ENCODE measurements at regions not wholly inside any gene's neighbourhood (a gene's known extent, or its start where the extent isn't known, plus 50 kb on each side); places are given as distances from the start of the nearest gene placed in this dataset.

DNA sequence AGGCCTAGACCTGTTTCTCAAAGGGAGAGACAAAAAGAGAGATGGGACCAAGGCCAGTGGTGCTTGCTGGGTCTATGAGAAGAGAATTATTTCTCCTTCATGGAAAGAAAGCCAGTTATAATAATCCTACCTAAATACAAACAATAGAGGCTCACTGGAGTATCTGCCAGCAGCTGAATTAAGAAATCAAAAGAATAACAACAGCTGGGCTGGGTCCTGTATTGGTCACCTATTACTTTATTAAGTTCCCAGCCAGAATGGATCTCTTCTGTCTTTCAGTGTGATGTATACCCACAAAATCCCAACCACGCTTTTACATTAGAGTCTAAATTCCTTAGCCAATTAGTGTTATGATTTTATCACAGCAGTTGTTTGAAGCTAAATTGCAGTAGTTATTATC is 297.8 kb upstream of the DACH1 start:
- Histone ChIP-seq H3K4me2 (ENCODE audit: low read depth, low read length, poor library complexity, severe bottlenecking) (no peak overlapping the region), H3K9ac (ENCODE audit: low read length) (no peak overlapping the region), H3F3A (ENCODE audit: insufficient read depth) (no peaks in the 10 kb centered on the region), H3K9me3 (ENCODE audit: insufficient read depth, low read length) (no peaks in the 10 kb centered on the region), H2AFZ (ENCODE audit: low read depth, low read length, severe bottlenecking) (no peak overlapping the region), H4K20me1 (ENCODE audit: low read depth, low read length) (no peaks in the 10 kb centered on the region), H3K79me2 (ENCODE audit: insufficient read depth, low read length) (no peaks in the 10 kb centered on the region), H3K9me2 (replicated peaks; ENCODE audit: insufficient read depth, low read length) (no peaks in the 10 kb centered on the region), H3K4me3 (ENCODE audit: insufficient read depth, low read length, poor library complexity, severe bottlenecking) (no peak overlapping the region), H3K27ac (ENCODE audit: low read depth, low read length) (no peak overlapping the region), H3K27me3 (ENCODE audit: low read length) (no peaks in the 10 kb centered on the region), H3K36me3 (ENCODE audit: low read length) (no peaks in the 10 kb centered on the region)
- TF ChIP-seq EZH2phosphoT487 (conservative IDR thresholded peaks at IDR 0.05; ENCODE audit: low read length): no peak

- H3K4me2 ChIP-seq (ENCODE audit: low read depth, low read length, poor library complexity, severe bottlenecking): no peak overlapping the region
- TF ChIP-seq, protein P1, sequence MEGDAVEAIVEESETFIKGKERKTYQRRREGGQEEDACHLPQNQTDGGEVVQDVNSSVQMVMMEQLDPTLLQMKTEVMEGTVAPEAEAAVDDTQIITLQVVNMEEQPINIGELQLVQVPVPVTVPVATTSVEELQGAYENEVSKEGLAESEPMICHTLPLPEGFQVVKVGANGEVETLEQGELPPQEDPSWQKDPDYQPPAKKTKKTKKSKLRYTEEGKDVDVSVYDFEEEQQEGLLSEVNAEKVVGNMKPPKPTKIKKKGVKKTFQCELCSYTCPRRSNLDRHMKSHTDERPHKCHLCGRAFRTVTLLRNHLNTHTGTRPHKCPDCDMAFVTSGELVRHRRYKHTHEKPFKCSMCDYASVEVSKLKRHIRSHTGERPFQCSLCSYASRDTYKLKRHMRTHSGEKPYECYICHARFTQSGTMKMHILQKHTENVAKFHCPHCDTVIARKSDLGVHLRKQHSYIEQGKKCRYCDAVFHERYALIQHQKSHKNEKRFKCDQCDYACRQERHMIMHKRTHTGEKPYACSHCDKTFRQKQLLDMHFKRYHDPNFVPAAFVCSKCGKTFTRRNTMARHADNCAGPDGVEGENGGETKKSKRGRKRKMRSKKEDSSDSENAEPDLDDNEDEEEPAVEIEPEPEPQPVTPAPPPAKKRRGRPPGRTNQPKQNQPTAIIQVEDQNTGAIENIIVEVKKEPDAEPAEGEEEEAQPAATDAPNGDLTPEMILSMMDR (IDR thresholded peaks at IDR 0.05; ENCODE audit: insufficient read depth, low read length, poor library complexity, severe bottlenecking): no peak
- TF ChIP-seq EZH2phosphoT487 (conservative IDR thresholded peaks at IDR 0.05; ENCODE audit: low read length): no peak
- H3F3A ChIP-seq (ENCODE audit: insufficient read depth): no peaks in the 10 kb centered on the region
- H3K4me3 ChIP-seq (ENCODE audit: insufficient read depth, low read length, poor library complexity, severe bottlenecking): no peak overlapping the region
- H4K20me1 ChIP-seq (ENCODE audit: low read depth, low read length): no peaks in the 10 kb centered on the region
- H3K36me3 ChIP-seq (ENCODE audit: low read length): no peaks in the 10 kb centered on the region
- no peaks in the 10 kb centered on the region for H3K9me3 ChIP-seq (ENCODE audit: insufficient read depth, low read length)
- no peaks in the 10 kb centered on the region for H3K79me2 ChIP-seq (ENCODE audit: insufficient read depth, low read length)
- no peak overlapping the region for H3K27ac ChIP-seq (ENCODE audit: low read depth, low read length)
- no peaks in the 10 kb centered on the region for H3K27me3 ChIP-seq (ENCODE audit: low read length)
- H2AFZ ChIP-seq (ENCODE audit: low read depth, low read length, severe bottlenecking): no peak overlapping the region
- no peak overlapping the region for H3K9ac ChIP-seq (ENCODE audit: low read length)
- no peaks in the 10 kb centered on the region for H3K9me2 ChIP-seq (replicated peaks; ENCODE audit: insufficient read depth, low read length)
Measured at GRCh38 chr13:72163678-72164077, 296.7 kb upstream of the DACH1 start.

DNA sequence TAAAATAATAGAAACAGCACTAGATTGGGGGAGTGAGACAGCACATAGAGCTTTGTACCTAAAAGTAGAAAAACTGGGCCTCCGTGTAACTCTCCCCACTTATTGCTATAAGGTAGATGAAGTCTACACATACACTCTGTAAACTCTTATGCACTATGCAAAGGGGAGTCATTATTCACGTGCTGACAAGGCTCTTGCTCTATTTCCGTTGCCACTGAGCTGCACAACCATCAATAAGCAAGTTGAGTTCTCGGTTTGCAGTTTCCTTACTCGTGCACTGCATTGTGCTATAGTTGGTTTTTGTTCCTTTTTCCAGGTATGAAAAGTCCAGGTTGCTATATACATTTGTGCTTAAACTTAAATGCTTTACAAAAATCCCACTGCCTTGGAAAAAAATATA is 294.0 kb upstream of the DACH1 start:
- no peak for TF ChIP-seq EZH2phosphoT487 (conservative IDR thresholded peaks at IDR 0.05; ENCODE audit: low read length)
- Histone ChIP-seq H3K27ac (ENCODE audit: low read depth, low read length) (no peak overlapping the region), H3F3A (ENCODE audit: insufficient read depth) (no peaks in the 10 kb centered on the region), H3K9me2 (replicated peaks; ENCODE audit: insufficient read depth, low read length) (no peaks in the 10 kb centered on the region), H3K79me2 (ENCODE audit: insufficient read depth, low read length) (no peaks in the 10 kb centered on the region), H3K9ac (ENCODE audit: low read length) (no peak overlapping the region), H3K27me3 (ENCODE audit: low read length) (no peaks in the 10 kb centered on the region), H4K20me1 (ENCODE audit: low read depth, low read length) (no peaks in the 10 kb centered on the region), H3K4me2 (ENCODE audit: low read depth, low read length, poor library complexity, severe bottlenecking) (no peak overlapping the region), H2AFZ (ENCODE audit: low read depth, low read length, severe bottlenecking) (no peak overlapping the region), H3K9me3 (ENCODE audit: insufficient read depth, low read length) (no peaks in the 10 kb centered on the region), H3K4me3 (ENCODE audit: insufficient read depth, low read length, poor library complexity, severe bottlenecking) (no peak overlapping the region), H3K36me3 (ENCODE audit: low read length) (no peaks in the 10 kb centered on the region)

DNA sequence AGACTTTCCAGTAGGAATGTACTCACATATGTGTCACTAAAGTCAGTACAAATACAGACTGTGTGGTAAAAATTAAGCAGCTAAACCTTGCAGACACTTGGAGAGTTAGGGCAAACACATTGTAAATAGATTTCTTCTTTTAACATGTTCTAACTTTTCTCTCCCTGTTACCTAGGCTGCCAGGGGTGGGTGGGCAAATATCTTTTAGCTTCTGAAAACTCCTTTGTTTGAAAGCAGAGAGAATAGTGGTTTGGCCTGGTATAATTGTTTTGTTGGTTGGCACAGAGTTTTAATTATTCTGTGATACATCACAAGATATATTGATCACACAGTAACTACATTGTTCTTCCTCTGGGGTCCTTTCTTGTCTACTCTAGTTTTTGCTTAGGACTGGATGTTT is 289.8 kb upstream of the DACH1 start:
- Histone ChIP-seq H4K20me1 (ENCODE audit: low read depth, low read length) (no peaks in the 10 kb centered on the region), H3K9ac (ENCODE audit: low read length) (no peak overlapping the region), H3K4me3 (ENCODE audit: insufficient read depth, low read length, poor library complexity, severe bottlenecking) (no peak overlapping the region), H3K27ac (ENCODE audit: low read depth, low read length) (no peak overlapping the region), H3K4me2 (ENCODE audit: low read depth, low read length, poor library complexity, severe bottlenecking) (no peak overlapping the region), H3F3A (ENCODE audit: insufficient read depth) (no peaks in the 10 kb centered on the region), H3K9me3 (ENCODE audit: insufficient read depth, low read length) (no peaks in the 10 kb centered on the region), H2AFZ (ENCODE audit: low read depth, low read length, severe bottlenecking) (no peak overlapping the region), H3K27me3 (ENCODE audit: low read length) (no peaks in the 10 kb centered on the region), H3K9me2 (replicated peaks; ENCODE audit: insufficient read depth, low read length) (no peaks in the 10 kb centered on the region), H3K36me3 (ENCODE audit: low read length) (no peaks in the 10 kb centered on the region), H3K79me2 (ENCODE audit: insufficient read depth, low read length) (no peaks in the 10 kb centered on the region)
- TF ChIP-seq, protein P1 (IDR thresholded peaks at IDR 0.05; ENCODE audit: insufficient read depth, low read length, poor library complexity, severe bottlenecking): no peak
- TF ChIP-seq EZH2phosphoT487 (conservative IDR thresholded peaks at IDR 0.05; ENCODE audit: low read length): no peak

Data from SU-DHL-6 (cell line).